ENCODE measurements at regions not wholly inside any gene's neighbourhood (a gene's known extent, or its start where the extent isn't known, plus 50 kb on each side); places are given as distances from the start of the nearest gene placed in this dataset.

DNA sequence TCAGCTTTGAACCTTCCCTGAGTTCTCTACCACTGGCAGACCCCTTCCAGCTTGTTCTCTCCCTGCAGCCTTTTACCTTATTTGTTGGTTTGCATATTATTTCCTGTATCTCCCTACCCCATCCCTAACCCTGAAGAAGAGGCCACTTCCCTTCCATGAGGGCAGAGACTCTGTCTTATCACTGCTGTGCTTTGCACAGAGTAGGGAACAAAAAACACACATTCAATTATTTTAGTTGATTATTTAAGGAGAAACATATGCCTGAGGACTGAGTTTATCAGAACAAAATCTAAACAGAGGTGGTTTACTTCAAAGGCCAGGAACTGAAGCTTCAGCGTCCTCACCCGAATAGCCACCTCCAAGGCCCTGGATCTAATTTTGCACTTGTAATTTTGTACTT is 111.7 kb upstream of the RFLNA start:
- H3K9ac ChIP-seq (ENCODE audit: low read length), result no peak overlapping the region
- no peaks in the 10 kb centered on the region for H3K79me2 ChIP-seq (replicated peaks; ENCODE audit: insufficient read depth, low read length)
- TF ChIP-seq SMC3 (conservative IDR thresholded peaks at IDR 0.05; ENCODE audit: poor library complexity), result no peak
- no peak for TF ChIP-seq TAF1 (IDR thresholded peaks at IDR 0.05; ENCODE audit: low read depth)
- no peak for TF ChIP-seq EZH2 (IDR thresholded peaks at IDR 0.05; ENCODE audit: borderline replicate concordance, insufficient read depth, low read length, poor library complexity, severe bottlenecking)
- no peak for TF ChIP-seq MXI1 (conservative IDR thresholded peaks at IDR 0.05; ENCODE audit: poor library complexity, severe bottlenecking)
- TF ChIP-seq, protein P1, sequence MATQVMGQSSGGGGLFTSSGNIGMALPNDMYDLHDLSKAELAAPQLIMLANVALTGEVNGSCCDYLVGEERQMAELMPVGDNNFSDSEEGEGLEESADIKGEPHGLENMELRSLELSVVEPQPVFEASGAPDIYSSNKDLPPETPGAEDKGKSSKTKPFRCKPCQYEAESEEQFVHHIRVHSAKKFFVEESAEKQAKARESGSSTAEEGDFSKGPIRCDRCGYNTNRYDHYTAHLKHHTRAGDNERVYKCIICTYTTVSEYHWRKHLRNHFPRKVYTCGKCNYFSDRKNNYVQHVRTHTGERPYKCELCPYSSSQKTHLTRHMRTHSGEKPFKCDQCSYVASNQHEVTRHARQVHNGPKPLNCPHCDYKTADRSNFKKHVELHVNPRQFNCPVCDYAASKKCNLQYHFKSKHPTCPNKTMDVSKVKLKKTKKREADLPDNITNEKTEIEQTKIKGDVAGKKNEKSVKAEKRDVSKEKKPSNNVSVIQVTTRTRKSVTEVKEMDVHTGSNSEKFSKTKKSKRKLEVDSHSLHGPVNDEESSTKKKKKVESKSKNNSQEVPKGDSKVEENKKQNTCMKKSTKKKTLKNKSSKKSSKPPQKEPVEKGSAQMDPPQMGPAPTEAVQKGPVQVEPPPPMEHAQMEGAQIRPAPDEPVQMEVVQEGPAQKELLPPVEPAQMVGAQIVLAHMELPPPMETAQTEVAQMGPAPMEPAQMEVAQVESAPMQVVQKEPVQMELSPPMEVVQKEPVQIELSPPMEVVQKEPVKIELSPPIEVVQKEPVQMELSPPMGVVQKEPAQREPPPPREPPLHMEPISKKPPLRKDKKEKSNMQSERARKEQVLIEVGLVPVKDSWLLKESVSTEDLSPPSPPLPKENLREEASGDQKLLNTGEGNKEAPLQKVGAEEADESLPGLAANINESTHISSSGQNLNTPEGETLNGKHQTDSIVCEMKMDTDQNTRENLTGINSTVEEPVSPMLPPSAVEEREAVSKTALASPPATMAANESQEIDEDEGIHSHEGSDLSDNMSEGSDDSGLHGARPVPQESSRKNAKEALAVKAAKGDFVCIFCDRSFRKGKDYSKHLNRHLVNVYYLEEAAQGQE (IDR thresholded peaks at IDR 0.05; ENCODE audit: borderline replicate concordance), result no peak
- TF ChIP-seq RAD21 (conservative IDR thresholded peaks at IDR 0.05), result no peak
- TF ChIP-seq, protein P2, sequence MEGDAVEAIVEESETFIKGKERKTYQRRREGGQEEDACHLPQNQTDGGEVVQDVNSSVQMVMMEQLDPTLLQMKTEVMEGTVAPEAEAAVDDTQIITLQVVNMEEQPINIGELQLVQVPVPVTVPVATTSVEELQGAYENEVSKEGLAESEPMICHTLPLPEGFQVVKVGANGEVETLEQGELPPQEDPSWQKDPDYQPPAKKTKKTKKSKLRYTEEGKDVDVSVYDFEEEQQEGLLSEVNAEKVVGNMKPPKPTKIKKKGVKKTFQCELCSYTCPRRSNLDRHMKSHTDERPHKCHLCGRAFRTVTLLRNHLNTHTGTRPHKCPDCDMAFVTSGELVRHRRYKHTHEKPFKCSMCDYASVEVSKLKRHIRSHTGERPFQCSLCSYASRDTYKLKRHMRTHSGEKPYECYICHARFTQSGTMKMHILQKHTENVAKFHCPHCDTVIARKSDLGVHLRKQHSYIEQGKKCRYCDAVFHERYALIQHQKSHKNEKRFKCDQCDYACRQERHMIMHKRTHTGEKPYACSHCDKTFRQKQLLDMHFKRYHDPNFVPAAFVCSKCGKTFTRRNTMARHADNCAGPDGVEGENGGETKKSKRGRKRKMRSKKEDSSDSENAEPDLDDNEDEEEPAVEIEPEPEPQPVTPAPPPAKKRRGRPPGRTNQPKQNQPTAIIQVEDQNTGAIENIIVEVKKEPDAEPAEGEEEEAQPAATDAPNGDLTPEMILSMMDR (IDR thresholded peaks at IDR 0.05; ENCODE audit: poor library complexity, severe bottlenecking), result no peak
- TF ChIP-seq EP300 (conservative IDR thresholded peaks at IDR 0.05; ENCODE audit: poor library complexity, severe bottlenecking), result no peak
- no peak for TF ChIP-seq POLR2AphosphoS5 (IDR thresholded peaks at IDR 0.05)
- H3K4me2 ChIP-seq (ENCODE audit: low read length), result no peak overlapping the region
- H3K9me2 ChIP-seq (ENCODE audit: insufficient read depth, low read length), result no peaks in the 10 kb centered on the region
- H3K4me3 ChIP-seq (ENCODE audit: low read length), result no peak overlapping the region
- no peaks in the 10 kb centered on the region for H3K9me3 ChIP-seq (ENCODE audit: low read length)
- no peak overlapping the region for H2AFZ ChIP-seq (ENCODE audit: low read depth, low read length)
- H3K27ac ChIP-seq (ENCODE audit: low read length), result no peak overlapping the region
- no peaks in the 10 kb centered on the region for H4K20me1 ChIP-seq (ENCODE audit: insufficient read depth)
- H3K36me3 ChIP-seq (ENCODE audit: insufficient read depth, low read length), result no peaks in the 10 kb centered on the region
- no peaks in the 10 kb centered on the region for H3F3A ChIP-seq (ENCODE audit: insufficient read depth, low read length, poor library complexity, severe bottlenecking)
- no peaks in the 10 kb centered on the region for H3K27me3 ChIP-seq (ENCODE audit: insufficient read depth, low read depth, low read length)

DNA sequence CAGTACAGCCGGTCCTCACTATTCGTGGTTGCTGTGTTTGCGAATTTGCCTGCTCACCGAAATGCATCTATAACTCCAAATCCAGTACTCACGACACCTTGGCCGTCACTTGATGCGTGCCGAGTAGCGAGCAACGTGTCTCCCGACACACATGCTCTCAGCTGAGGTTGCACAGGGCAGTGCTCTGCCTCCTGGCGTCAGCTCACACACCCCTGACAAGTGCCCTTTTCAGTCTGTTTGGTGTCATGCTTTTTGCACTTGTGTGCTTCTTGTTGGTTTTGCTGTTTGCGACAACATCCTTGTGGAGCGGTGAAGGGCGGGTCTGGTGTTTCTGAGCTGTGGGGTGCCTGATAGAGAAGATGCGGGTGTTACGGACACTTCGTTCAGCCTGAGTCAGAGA is 110.4 kb upstream of the RFLNA start:
- Histone ChIP-seq H3K79me2 (replicated peaks; ENCODE audit: insufficient read depth, low read length) (no peaks in the 10 kb centered on the region), H3F3A (ENCODE audit: insufficient read depth, low read length, poor library complexity, severe bottlenecking) (no peaks in the 10 kb centered on the region), H3K36me3 (ENCODE audit: insufficient read depth, low read length) (no peaks in the 10 kb centered on the region), H3K27ac (ENCODE audit: low read length) (no peak overlapping the region), H2AFZ (ENCODE audit: low read depth, low read length) (no peak overlapping the region), H3K4me2 (ENCODE audit: low read length) (no peak overlapping the region), H3K9me3 (ENCODE audit: low read length) (no peaks in the 10 kb centered on the region), H4K20me1 (ENCODE audit: insufficient read depth) (no peaks in the 10 kb centered on the region), H3K27me3 (ENCODE audit: insufficient read depth, low read depth, low read length) (no peaks in the 10 kb centered on the region), H3K9me2 (ENCODE audit: insufficient read depth, low read length) (no peaks in the 10 kb centered on the region), H3K9ac (ENCODE audit: low read length) (no peak overlapping the region), H3K4me3 (ENCODE audit: low read length) (no peak overlapping the region)
- TF ChIP-seq EZH2 (IDR thresholded peaks at IDR 0.05; ENCODE audit: borderline replicate concordance, insufficient read depth, low read length, poor library complexity, severe bottlenecking) (no peak), MXI1 (conservative IDR thresholded peaks at IDR 0.05; ENCODE audit: poor library complexity, severe bottlenecking) (no peak), RAD21 (conservative IDR thresholded peaks at IDR 0.05) (no peak), SMC3 (conservative IDR thresholded peaks at IDR 0.05; ENCODE audit: poor library complexity) (no peak), TAF1 (IDR thresholded peaks at IDR 0.05; ENCODE audit: low read depth) (no peak), EP300 (conservative IDR thresholded peaks at IDR 0.05; ENCODE audit: poor library complexity, severe bottlenecking) (no peak), POLR2AphosphoS5 (IDR thresholded peaks at IDR 0.05) (no peak)
- TF ChIP-seq, protein P2 (IDR thresholded peaks at IDR 0.05; ENCODE audit: poor library complexity, severe bottlenecking), result no peak
- TF ChIP-seq, protein P1 (IDR thresholded peaks at IDR 0.05; ENCODE audit: borderline replicate concordance), result no peak

Data from neural cell (in vitro differentiated cells).